H9 (cell line): ENCODE measurements at regions not wholly inside any gene's neighbourhood (a gene's known extent, or its start where the extent isn't known, plus 50 kb on each side); places are given as distances from the start of the nearest gene placed in this dataset.

Experiments used
- DNase-seq: peaks from one replicate; pipeline ENCODE4 v3.0.0-alpha.2; 2017
- H2AFZ ChIP-seq: one replicate; pipeline ENCODE4 v1.6.1; 2013; ENCODE audit warnings: mild to moderate bottlenecking, low read length, control low read depth, moderate library complexity
- H2AK5ac ChIP-seq: 2 replicates; pipeline ENCODE4 v1.6.1; 2013; ENCODE audit warnings: low read length, control low read depth, mixed read lengths; ENCODE audit not compliant: insufficient read length
- H2BK120ac ChIP-seq: one replicate; pipeline ENCODE4 v1.6.1; 2013; ENCODE audit warnings: low read depth, mild to moderate bottlenecking, low read length, control low read depth, inconsistent platforms; ENCODE audit not compliant: poor library complexity, severe bottlenecking
- H2BK12ac ChIP-seq: 2 replicates; pipeline ENCODE4 v1.6.1; 2013; ENCODE audit warnings: low read length, control low read depth, mixed read lengths, low read depth; ENCODE audit not compliant: insufficient read length
- H2BK15ac ChIP-seq: 2 replicates; pipeline ENCODE4 v1.6.1; 2013; ENCODE audit warnings: low read depth, low read length, control low read depth
- H2BK20ac ChIP-seq: one replicate; pipeline ENCODE4 v1.6.1; 2013; ENCODE audit warnings: low read depth, mild to moderate bottlenecking, low read length, control low read depth, inconsistent platforms; ENCODE audit not compliant: poor library complexity, severe bottlenecking
- H2BK5ac ChIP-seq: 2 replicates; pipeline ENCODE4 v1.6.1; 2013; ENCODE audit warnings: low read length, control low read depth, mixed read lengths; ENCODE audit not compliant: insufficient read length
- H3K14ac ChIP-seq: 2 replicates; pipeline ENCODE4 v1.6.1; 2013; ENCODE audit warnings: low read length, control low read depth; ENCODE audit not compliant: insufficient read depth
- H3K18ac ChIP-seq: 2 replicates; pipeline ENCODE4 v1.6.1; 2013; ENCODE audit warnings: low read depth, mild to moderate bottlenecking, mixed read lengths, low read length, control low read depth; ENCODE audit not compliant: insufficient read length
- H3K23ac ChIP-seq: 2 replicates; pipeline ENCODE4 v1.6.1; 2013; ENCODE audit warnings: low read length, control low read depth, mixed read lengths, low read depth; ENCODE audit not compliant: insufficient read length
- H3K23me2 ChIP-seq: 2 replicates; pipeline ENCODE4 v1.6.1; 2013; ENCODE audit warnings: low read depth, mild to moderate bottlenecking, mixed read lengths, low read length, control low read depth; ENCODE audit not compliant: insufficient read length, poor library complexity, severe bottlenecking
- H3K27ac ChIP-seq: 2 replicates; pipeline ENCODE4 v1.5.1; 2013; ENCODE audit warnings: low read length, control low read depth, mixed read lengths, low read depth; ENCODE audit not compliant: insufficient read length
- H3K27me3 ChIP-seq: 2 replicates; pipeline ENCODE4 v1.6.1; 2013; ENCODE audit warnings: low read length, control low read depth, inconsistent platforms; ENCODE audit not compliant: insufficient read depth
- H3K4ac ChIP-seq: 2 replicates; pipeline ENCODE4 v1.6.1; 2013; ENCODE audit warnings: low read depth, mild to moderate bottlenecking, control low read depth, inconsistent platforms, low read length, moderate library complexity
- H3K4me1 ChIP-seq: 2 replicates; pipeline ENCODE4 v1.6.1; 2013; ENCODE audit warnings: low read length, control low read depth, inconsistent platforms; ENCODE audit not compliant: insufficient read depth
- H3K4me2 ChIP-seq: 2 replicates; pipeline ENCODE4 v1.6.1; 2013; ENCODE audit warnings: low read length, control low read depth, mixed read lengths; ENCODE audit not compliant: insufficient read length, insufficient read depth
- H3K56ac ChIP-seq: 2 replicates; pipeline ENCODE4 v1.6.1; 2013; ENCODE audit warnings: low read depth, mild to moderate bottlenecking, mixed read lengths, low read length, control low read depth; ENCODE audit not compliant: insufficient read length
- H3K79me1 ChIP-seq: 2 replicates; pipeline ENCODE4 v1.6.1; 2013; ENCODE audit warnings: low read depth, mild to moderate bottlenecking, moderate library complexity, low read length, control low read depth, inconsistent platforms; ENCODE audit not compliant: insufficient read depth, poor library complexity, severe bottlenecking
- H3K79me2 ChIP-seq: 2 replicates; pipeline ENCODE4 v1.6.1; 2013; ENCODE audit warnings: low read length, control low read depth, inconsistent platforms; ENCODE audit not compliant: insufficient read depth
- H3K9ac ChIP-seq: 2 replicates; pipeline ENCODE4 v1.6.1; 2013; ENCODE audit warnings: low read length, control low read depth, mixed read lengths; ENCODE audit not compliant: insufficient read length; ENCODE audit errors: extremely low read depth
- H3K9me3 ChIP-seq: one replicate; pipeline ENCODE4 v1.6.1; 2013; ENCODE audit warnings: low read depth, low read length, inconsistent platforms; ENCODE audit not compliant: control insufficient read depth
- H3T11ph ChIP-seq: one replicate; pipeline ENCODE4 v1.6.1; 2013; ENCODE audit warnings: mild to moderate bottlenecking, low read length, control low read depth, inconsistent platforms
- H4K20me1 ChIP-seq: one replicate; pipeline ENCODE4 v1.6.1; 2013; ENCODE audit not compliant: control insufficient read depth, insufficient read length, insufficient read depth
- H4K5ac ChIP-seq: 2 replicates; pipeline ENCODE4 v1.6.1; 2013; ENCODE audit warnings: low read depth, mild to moderate bottlenecking, mixed read lengths, low read length, control low read depth; ENCODE audit not compliant: insufficient read length
- H4K8ac ChIP-seq: replicated peaks from 2 replicates; pipeline ENCODE4 v1.6.1; 2013; ENCODE audit warnings: low read length, control low read depth, mixed read lengths, low read depth; ENCODE audit not compliant: insufficient read length
- H4K91ac ChIP-seq: 2 replicates; pipeline ENCODE4 v1.6.1; 2013; ENCODE audit warnings: low read depth, mild to moderate bottlenecking, moderate library complexity, mixed read lengths, low read length, control low read depth; ENCODE audit not compliant: insufficient read length
- H3K27ac Mint-ChIP-seq, 3 experiments: 2 replicates in 2 of 3; 3 replicates in 1 of 3; pipeline ENCODE4 v1.8.0; 2020 to 2021; ENCODE audit warnings: mixed read lengths in 3 of 3, mild to moderate bottlenecking in 1 of 3, moderate library complexity in 1 of 3
- H3K27me3 Mint-ChIP-seq: 2 replicates; pipeline ENCODE4 v1.8.0; 2021; ENCODE audit warnings: low read depth, mild to moderate bottlenecking, moderate library complexity, mixed read lengths
- H3K36me3 Mint-ChIP-seq, 3 experiments: 2 replicates in 2 of 3; 3 replicates in 1 of 3; pipeline ENCODE4 v1.8.0; 2020 to 2021; ENCODE audit warnings: low read depth in 3 of 3, mixed read lengths in 3 of 3; ENCODE audit not compliant: insufficient read depth in 1 of 3
- H3K4me1 Mint-ChIP-seq, 2 experiments: 2 replicates each; pipeline ENCODE4 v1.8.0; 2020; ENCODE audit warnings: mixed read lengths in 2 of 2
- H3K4me3 Mint-ChIP-seq, 2 experiments: 2 replicates in 1 of 2; 3 replicates in 1 of 2; pipeline ENCODE4 v1.8.0; 2020 to 2021; ENCODE audit warnings: mild to moderate bottlenecking in 2 of 2, mixed read lengths in 2 of 2, moderate library complexity in 1 of 2
- H3K9me3 Mint-ChIP-seq, 2 experiments: 2 replicates in 1 of 2; 3 replicates in 1 of 2; pipeline ENCODE4 v1.8.0; 2020; ENCODE audit warnings: mild to moderate bottlenecking in 2 of 2, mixed read lengths in 2 of 2, moderate library complexity in 1 of 2
- TF ChIP-seq, protein P1 (sequence below): fragments of 200-600 bp; sonication (generic); conservative IDR thresholded peaks from 3 replicates; pipeline ENCODE4 v1.8.0; 2021; ENCODE audit warnings: antibody characterized with exemption, mild to moderate bottlenecking

DNA sequence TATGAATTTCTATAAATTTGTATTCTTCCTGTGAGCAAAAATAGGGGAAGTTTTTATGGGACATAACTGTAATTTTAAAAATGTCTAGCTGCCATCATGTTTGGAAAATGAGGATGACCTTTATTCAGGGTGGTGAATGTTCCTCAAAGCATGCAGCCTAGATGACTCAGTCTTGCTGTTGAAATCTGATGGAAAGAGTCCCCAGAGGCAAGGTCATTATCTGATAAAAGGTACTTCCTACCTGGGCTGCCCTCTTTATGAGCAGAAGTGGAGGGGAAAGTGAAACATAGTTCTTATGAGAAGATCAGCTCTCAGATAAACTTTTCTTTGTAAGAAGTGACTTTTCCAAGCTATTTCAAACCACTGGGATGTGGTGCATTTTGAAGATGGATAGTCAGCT lies 1144.7 kb upstream of the PIK3C3 start:
- no peak overlapping the region for H3K18ac ChIP-seq
- no peak overlapping the region for H2BK20ac ChIP-seq
- Mint-ChIP-seq H3K4me1 (peaks cover 5 to 6% of the 10 kb centered on the region in 2 experiments), H3K9me3 (no peaks in the 10 kb centered on the region), H3K36me3 (no peaks in the 10 kb centered on the region), H3K27me3 (no peaks in the 10 kb centered on the region), H3K4me3 (no peak overlapping the region), H3K27ac (no peak overlapping the region)
- H2BK120ac ChIP-seq = no peak overlapping the region
- no peak overlapping the region for H4K8ac ChIP-seq
- H2AFZ ChIP-seq = no peak overlapping the region
- no peaks in the 10 kb centered on the region; the same call in 1 of the 2 replicates for H3K79me2 ChIP-seq
- no peak for DNase-seq
- no peak overlapping the region for H4K91ac ChIP-seq
- no peak overlapping the region for H2BK15ac ChIP-seq
- no peak overlapping the region for H3K9ac ChIP-seq
- no peak overlapping the region for H2BK5ac ChIP-seq
- no peaks in the 10 kb centered on the region for H3K9me3 ChIP-seq
- H2BK12ac ChIP-seq = no peak overlapping the region
- H3K27ac ChIP-seq = no peak overlapping the region
- no peaks in the 10 kb centered on the region for H4K20me1 ChIP-seq
- no peak overlapping the region for H3K14ac ChIP-seq
- no peaks in the 10 kb centered on the region; the same call in 1 of the 2 replicates for H3K4me1 ChIP-seq
- no peaks in the 10 kb centered on the region for H3K79me1 ChIP-seq
- TF ChIP-seq, protein P1, sequence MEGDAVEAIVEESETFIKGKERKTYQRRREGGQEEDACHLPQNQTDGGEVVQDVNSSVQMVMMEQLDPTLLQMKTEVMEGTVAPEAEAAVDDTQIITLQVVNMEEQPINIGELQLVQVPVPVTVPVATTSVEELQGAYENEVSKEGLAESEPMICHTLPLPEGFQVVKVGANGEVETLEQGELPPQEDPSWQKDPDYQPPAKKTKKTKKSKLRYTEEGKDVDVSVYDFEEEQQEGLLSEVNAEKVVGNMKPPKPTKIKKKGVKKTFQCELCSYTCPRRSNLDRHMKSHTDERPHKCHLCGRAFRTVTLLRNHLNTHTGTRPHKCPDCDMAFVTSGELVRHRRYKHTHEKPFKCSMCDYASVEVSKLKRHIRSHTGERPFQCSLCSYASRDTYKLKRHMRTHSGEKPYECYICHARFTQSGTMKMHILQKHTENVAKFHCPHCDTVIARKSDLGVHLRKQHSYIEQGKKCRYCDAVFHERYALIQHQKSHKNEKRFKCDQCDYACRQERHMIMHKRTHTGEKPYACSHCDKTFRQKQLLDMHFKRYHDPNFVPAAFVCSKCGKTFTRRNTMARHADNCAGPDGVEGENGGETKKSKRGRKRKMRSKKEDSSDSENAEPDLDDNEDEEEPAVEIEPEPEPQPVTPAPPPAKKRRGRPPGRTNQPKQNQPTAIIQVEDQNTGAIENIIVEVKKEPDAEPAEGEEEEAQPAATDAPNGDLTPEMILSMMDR = no peak
- no peak overlapping the region for H2AK5ac ChIP-seq
- H3K23me2 ChIP-seq = no peaks in the 10 kb centered on the region
- H3K4ac ChIP-seq = no peak overlapping the region
- H3T11ph ChIP-seq = no peak overlapping the region
- H4K5ac ChIP-seq = no peak overlapping the region
- no peak overlapping the region for H3K23ac ChIP-seq
- no peak overlapping the region for H3K4me2 ChIP-seq
- H3K27me3 ChIP-seq = no peaks in the 10 kb centered on the region
- no peak overlapping the region for H3K56ac ChIP-seq
